GM10266 (cell line): ENCODE measurements at regions not wholly inside any gene's neighbourhood (a gene's known extent, or its start where the extent isn't known, plus 50 kb on each side); places are given as distances from the start of the nearest gene placed in this dataset.
"Not testable (repeated sequence)": the region's sequence is repeated elsewhere in the genome, so short reads cannot be mapped to it uniquely, and the experiment has no call there.

Experiments
- DNase-seq: peaks from one replicate; pipeline ENCODE4 v3.0.0; 2012; ENCODE audit errors: extremely low spot score
- CTCF ChIP-seq: IDR thresholded peaks from 2 replicates; pipeline ENCODE4 v1.5.1; 2012; ENCODE audit warnings: mild to moderate bottlenecking, low read depth; ENCODE audit not compliant: control insufficient read depth, insufficient read depth; ENCODE audit errors: missing control alignments

GRCh38 chr7:46285878-46286277 is 364.8 kb upstream of the IGFBP3 start:
- no peak for DNase-seq
- TF ChIP-seq CTCF, result no peak

GRCh38 chr7:46283852-46284251 is 362.8 kb upstream of the IGFBP3 start:
- DNase-seq, result no peak
- TF ChIP-seq CTCF, result no peak

GRCh38 chr7:46282155-46282554 is 361.1 kb upstream of the IGFBP3 start:
- TF ChIP-seq CTCF, result no peak
- no peak for DNase-seq

- DNase-seq, result no peak
- no peak for TF ChIP-seq CTCF
Observed at GRCh38 chr7:46281071-46281470, 360.0 kb upstream of the IGFBP3 start.

- TF ChIP-seq CTCF, result no peak
- no peak for DNase-seq
Observed at GRCh38 chr7:46279290-46279689, 358.2 kb upstream of the IGFBP3 start.

- TF ChIP-seq CTCF, result no peak
- no peak for DNase-seq
Observed at GRCh38 chr7:46264646-46265045, 343.6 kb upstream of the IGFBP3 start.

GRCh38 chr7:46261638-46262037 is 340.6 kb upstream of the IGFBP3 start:
- DNase-seq, result not testable (repeated sequence)

- DNase-seq, result no peak
- no peak for TF ChIP-seq CTCF
Observed at GRCh38 chr7:46259947-46260346, 338.9 kb upstream of the IGFBP3 start.
